A549 (cell line): ENCODE measurements at regions not wholly inside any gene's neighbourhood (a gene's known extent, or its start where the extent isn't known, plus 50 kb on each side); places are given as distances from the start of the nearest gene placed in this dataset.
A peak's percentile ranks its signal among the peaks of the same experiment; 100 is the strongest.

Source experiments
- ATAC-seq, 2 experiments: fragments of 200-7000 bp in 1 of 2; fragments of >200 bp in 1 of 2; cut with Nextera tagmentation in 1 of 2; cut with Tn5 transposase in 1 of 2; 3 replicates each; pipeline versions ENCODE4 v1.8.0 to v1.9.1; 2018 to 2020; ENCODE audit warnings: mild to moderate bottlenecking in 1 of 2, moderate library complexity in 1 of 2
- CTCF ChIA-PET: fragments of 300-600 bp; sonication (Branson Sonifier 250); formaldehyde crosslinking; extraction: SDS; loops from one replicate; lab custom pipeline; 2021; ENCODE audit warnings: antibody characterized with exemption, inconsistent platforms; lab: Yijun Ruan, JAX
- POLR2A ChIA-PET: fragments of 350-600 bp; formaldehyde crosslinking; extraction: SDS; loops from one replicate; lab custom pipeline; 2021; ENCODE audit warnings: antibody characterized with exemption, inconsistent platforms; lab: Yijun Ruan, JAX
- DNase-seq, 2 experiments: peaks; one replicate each; pipeline versions ENCODE4 v3.0.0 to v3.0.0-alpha.2; 2011 to 2016; ENCODE audit warnings: low read depth in 1 of 2, low spot score in 1 of 2
- FAIRE-seq: peaks from 2 replicates; lab custom pipeline; 2011; peaks lifted over from hg19 to GRCh38; lab: Jason Lieb, UNC
- H3K27ac ChIP-seq, 2 experiments: fragments of >200 bp; sonication (Bioruptor Twin); formaldehyde crosslinking; 3 replicates each; pipeline ENCODE4 v1.5.1; 2016 to 2017
- H3K4me1 ChIP-seq: fragments of >200 bp; sonication (Bioruptor Twin); formaldehyde crosslinking; 3 replicates; pipeline ENCODE4 v1.6.1; 2016
- H3K4me2 ChIP-seq: fragments of >200 bp; sonication (Bioruptor Twin); formaldehyde crosslinking; 3 replicates; pipeline ENCODE4 v1.6.1; 2016
- H3K4me3 ChIP-seq: fragments of >200 bp; sonication (Bioruptor Twin); formaldehyde crosslinking; 3 replicates; pipeline ENCODE4 v1.5.1; 2016
- H3K9me3 ChIP-seq: fragments of >200 bp; sonication (Bioruptor Twin); formaldehyde crosslinking; 3 replicates; pipeline ENCODE4 v1.6.1; 2016
- CBX8 ChIP-seq: fragments of 200-600 bp; sonication (generic); IDR thresholded peaks from 2 replicates; pipeline ENCODE4 v1.6.1; 2016
- CEBPB ChIP-seq, 2 experiments: fragments of >200 bp in 1 of 2; sonication (Bioruptor Twin) in 1 of 2; formaldehyde crosslinking in 1 of 2; IDR thresholded peaks; 2 replicates each; pipeline ENCODE4 v1.6.1; 2012 to 2016
- CHD4 ChIP-seq: fragments of 200-600 bp; sonication (generic); IDR thresholded peaks from 2 replicates; pipeline ENCODE4 v1.6.1; 2016; ENCODE audit warnings: antibody characterized with exemption, mild to moderate bottlenecking, borderline replicate concordance
- EHF ChIP-seq: fragments of 250-450 bp; sonication (Bioruptor Pico); IDR thresholded peaks from 2 replicates; pipeline ENCODE4 v1.5.0; 2020; ENCODE audit warnings: mild to moderate bottlenecking
- ESRRA ChIP-seq: fragments of 150-350 bp; IDR thresholded peaks from 2 replicates; pipeline ENCODE4 v1.6.1; 2014; ENCODE audit warnings: mild to moderate bottlenecking, low read length, borderline replicate concordance
- FOSB ChIP-seq: fragments of 250-450 bp; sonication (Bioruptor Pico); IDR thresholded peaks from 2 replicates; pipeline ENCODE4 v1.5.0; 2020; ENCODE audit warnings: mild to moderate bottlenecking, moderate library complexity
- FOSL2 ChIP-seq, 2 experiments: fragments of 450-650 bp in 1 of 2; fragments of >200 bp in 1 of 2; sonication (Bioruptor Twin) in 1 of 2; formaldehyde crosslinking; IDR thresholded peaks; 2 replicates each; pipeline versions ENCODE4 v1.5.0 to v1.6.1; 2016 to 2020; ENCODE audit warnings: mild to moderate bottlenecking in 1 of 2, moderate library complexity in 1 of 2
- GATA3 ChIP-seq: IDR thresholded peaks from 2 replicates; pipeline ENCODE4 v1.6.1; 2012; ENCODE audit warnings: borderline replicate concordance
- HDAC2 ChIP-seq: fragments of 200-600 bp; sonication (generic); IDR thresholded peaks from 2 replicates; pipeline ENCODE4 v1.6.1; 2016
- JUNB ChIP-seq: fragments of >200 bp; sonication (Bioruptor Twin); formaldehyde crosslinking; IDR thresholded peaks from 2 replicates; pipeline ENCODE4 v1.6.1; 2016
- KDM1A ChIP-seq: fragments of 200-600 bp; sonication (generic); IDR thresholded peaks from 2 replicates; pipeline ENCODE4 v1.6.1; 2016; ENCODE audit warnings: low read depth, mild to moderate bottlenecking
- MAFK ChIP-seq: fragments of 450-650 bp; IDR thresholded peaks from 2 replicates; pipeline ENCODE4 v1.6.1; 2014; ENCODE audit not compliant: partially characterized antibody
- MYC ChIP-seq: IDR thresholded peaks from 2 replicates; pipeline ENCODE4 v1.6.1; 2012; ENCODE audit warnings: mild to moderate bottlenecking, inconsistent platforms, low read length, improper control_type of control experiment, borderline replicate concordance
- RARB ChIP-seq: fragments of 250-450 bp; sonication (Bioruptor Pico); IDR thresholded peaks from 2 replicates; pipeline ENCODE4 v1.8.0; 2021; ENCODE audit warnings: mild to moderate bottlenecking, moderate library complexity
- RNF2 ChIP-seq: fragments of 200-600 bp; sonication (generic); IDR thresholded peaks from 2 replicates; pipeline ENCODE4 v1.6.1; 2016; ENCODE audit warnings: low read depth, mild to moderate bottlenecking, antibody characterized with exemption, moderate library complexity, borderline replicate concordance
- SMC3 ChIP-seq: fragments of >200 bp; sonication (Bioruptor Twin); formaldehyde crosslinking; IDR thresholded peaks from 3 replicates; pipeline ENCODE4 v1.6.1; 2018; ENCODE audit warnings: inconsistent platforms
- ZC3H11A ChIP-seq: fragments of 450-650 bp; IDR thresholded peaks from 2 replicates; pipeline ENCODE4 v1.6.1; 2014; ENCODE audit warnings: antibody characterized with exemption, mild to moderate bottlenecking
- ZSCAN20 ChIP-seq: fragments of 250-450 bp; sonication (Bioruptor Pico); IDR thresholded peaks from 2 replicates; pipeline ENCODE4 v1.8.0; 2022; ENCODE audit warnings: mild to moderate bottlenecking, moderate library complexity
- WGBS: methylation state at CpG from one replicate; pipeline ENCODE4 v1.1.6; 2017; ENCODE audit errors: missing lambda C conversion rate; 5-methylcytosine and 5-hydroxymethylcytosine counted together
- TF ChIP-seq, protein P1 (sequence below): IDR thresholded peaks from 2 replicates; pipeline ENCODE4 v1.6.1; 2012
- TF ChIP-seq, protein P2 (sequence below): fragments of 200-600 bp; sonication (generic); IDR thresholded peaks from 2 replicates; pipeline ENCODE4 v1.6.1; 2016; ENCODE audit warnings: antibody characterized with exemption, mild to moderate bottlenecking, moderate library complexity

DNA sequence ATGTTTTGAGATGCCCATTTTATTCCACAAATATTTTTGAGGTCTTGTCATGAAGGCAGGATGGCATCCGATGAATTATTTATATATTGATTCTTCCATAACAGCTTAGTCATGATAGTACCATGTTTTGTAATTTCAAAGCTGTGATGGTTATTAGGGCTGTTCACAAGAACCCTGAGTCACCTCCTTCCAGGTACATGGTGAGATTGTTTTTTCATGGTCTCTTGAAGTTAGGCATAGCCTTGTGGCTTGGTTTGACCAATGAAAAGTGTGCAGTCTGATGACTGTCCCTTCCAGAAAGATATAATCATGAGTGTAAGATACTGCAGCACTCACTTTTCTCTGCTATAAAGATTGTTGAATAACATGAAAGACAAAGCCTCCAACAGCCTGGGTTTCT is 274.8 kb downstream of the FGFR2 start:
- Histone ChIP-seq H3K4me2 (no peak overlapping the region), H3K4me1 (peaks cover 18% of the 10 kb centered on the region), H3K27ac (no peak overlapping the region), H3K4me3 (no peak overlapping the region), H3K9me3 (no peaks in the 10 kb centered on the region; the same call in 2 of the 3 replicates)
- POLR2A ChIA-PET: no interaction called here
- 53% methylated on average over 1 of the region's 1 CpG for WGBS
- TF ChIP-seq SMC3 (no peak), RNF2 (no peak), FOSL2 (IDR thresholded peaks at IDR 0.05) (no peak), FOSL2 (CRISPR knock-in tag; IDR thresholded peaks at IDR 0.05) (no peak), EHF (no peak), CHD4 (no peak), KDM1A (no peak), HDAC2 (no peak), ZC3H11A (no peak), GATA3 (no peak), RARB (CRISPR knock-in tag) (no peak), ZSCAN20 (CRISPR knock-in tag) (no peak), FOSB (no peak), ESRRA (no peak), MAFK (no peak)
- TF ChIP-seq, protein P1, sequence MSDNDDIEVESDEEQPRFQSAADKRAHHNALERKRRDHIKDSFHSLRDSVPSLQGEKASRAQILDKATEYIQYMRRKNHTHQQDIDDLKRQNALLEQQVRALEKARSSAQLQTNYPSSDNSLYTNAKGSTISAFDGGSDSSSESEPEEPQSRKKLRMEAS: no peak
- TF ChIP-seq, protein P2, sequence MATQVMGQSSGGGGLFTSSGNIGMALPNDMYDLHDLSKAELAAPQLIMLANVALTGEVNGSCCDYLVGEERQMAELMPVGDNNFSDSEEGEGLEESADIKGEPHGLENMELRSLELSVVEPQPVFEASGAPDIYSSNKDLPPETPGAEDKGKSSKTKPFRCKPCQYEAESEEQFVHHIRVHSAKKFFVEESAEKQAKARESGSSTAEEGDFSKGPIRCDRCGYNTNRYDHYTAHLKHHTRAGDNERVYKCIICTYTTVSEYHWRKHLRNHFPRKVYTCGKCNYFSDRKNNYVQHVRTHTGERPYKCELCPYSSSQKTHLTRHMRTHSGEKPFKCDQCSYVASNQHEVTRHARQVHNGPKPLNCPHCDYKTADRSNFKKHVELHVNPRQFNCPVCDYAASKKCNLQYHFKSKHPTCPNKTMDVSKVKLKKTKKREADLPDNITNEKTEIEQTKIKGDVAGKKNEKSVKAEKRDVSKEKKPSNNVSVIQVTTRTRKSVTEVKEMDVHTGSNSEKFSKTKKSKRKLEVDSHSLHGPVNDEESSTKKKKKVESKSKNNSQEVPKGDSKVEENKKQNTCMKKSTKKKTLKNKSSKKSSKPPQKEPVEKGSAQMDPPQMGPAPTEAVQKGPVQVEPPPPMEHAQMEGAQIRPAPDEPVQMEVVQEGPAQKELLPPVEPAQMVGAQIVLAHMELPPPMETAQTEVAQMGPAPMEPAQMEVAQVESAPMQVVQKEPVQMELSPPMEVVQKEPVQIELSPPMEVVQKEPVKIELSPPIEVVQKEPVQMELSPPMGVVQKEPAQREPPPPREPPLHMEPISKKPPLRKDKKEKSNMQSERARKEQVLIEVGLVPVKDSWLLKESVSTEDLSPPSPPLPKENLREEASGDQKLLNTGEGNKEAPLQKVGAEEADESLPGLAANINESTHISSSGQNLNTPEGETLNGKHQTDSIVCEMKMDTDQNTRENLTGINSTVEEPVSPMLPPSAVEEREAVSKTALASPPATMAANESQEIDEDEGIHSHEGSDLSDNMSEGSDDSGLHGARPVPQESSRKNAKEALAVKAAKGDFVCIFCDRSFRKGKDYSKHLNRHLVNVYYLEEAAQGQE: no peak
- ATAC-seq: no peak
- no peak for FAIRE-seq
- DNase-seq: no peak
- CTCF ChIA-PET: no interaction called here

DNA sequence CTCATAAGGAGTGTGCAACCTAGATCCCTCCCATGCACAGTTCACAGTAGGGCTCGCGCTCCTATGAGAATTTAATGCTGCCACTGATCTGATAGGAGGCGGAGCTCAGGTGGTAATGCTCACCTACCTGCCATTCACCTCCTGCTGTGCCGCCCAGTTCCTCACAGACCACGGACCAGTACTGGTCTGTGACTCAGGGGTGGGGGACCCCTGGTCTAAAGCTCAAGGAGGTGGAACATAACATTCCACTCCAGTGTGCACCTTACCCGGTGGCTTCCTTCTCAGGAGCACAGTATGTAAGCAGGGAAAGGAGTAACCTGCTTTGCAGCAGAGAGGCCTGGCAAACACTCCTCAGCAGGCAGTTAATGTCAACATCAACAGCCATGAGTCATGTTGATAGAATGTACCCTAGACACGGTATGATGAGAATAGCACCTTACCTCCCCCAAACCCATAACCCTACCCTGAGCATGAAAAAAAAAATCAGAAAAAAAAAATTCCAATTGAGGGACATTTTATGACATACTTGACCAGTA is 273.5 kb downstream of the FGFR2 start:
- FAIRE-seq: no peak
- CTCF ChIA-PET: interaction anchor here (0.7 kb wide), 2 partner anchors 28 to 61 kb away, joined by 3 read pairs; no protein-coding TSS in a partner anchor

DNA sequence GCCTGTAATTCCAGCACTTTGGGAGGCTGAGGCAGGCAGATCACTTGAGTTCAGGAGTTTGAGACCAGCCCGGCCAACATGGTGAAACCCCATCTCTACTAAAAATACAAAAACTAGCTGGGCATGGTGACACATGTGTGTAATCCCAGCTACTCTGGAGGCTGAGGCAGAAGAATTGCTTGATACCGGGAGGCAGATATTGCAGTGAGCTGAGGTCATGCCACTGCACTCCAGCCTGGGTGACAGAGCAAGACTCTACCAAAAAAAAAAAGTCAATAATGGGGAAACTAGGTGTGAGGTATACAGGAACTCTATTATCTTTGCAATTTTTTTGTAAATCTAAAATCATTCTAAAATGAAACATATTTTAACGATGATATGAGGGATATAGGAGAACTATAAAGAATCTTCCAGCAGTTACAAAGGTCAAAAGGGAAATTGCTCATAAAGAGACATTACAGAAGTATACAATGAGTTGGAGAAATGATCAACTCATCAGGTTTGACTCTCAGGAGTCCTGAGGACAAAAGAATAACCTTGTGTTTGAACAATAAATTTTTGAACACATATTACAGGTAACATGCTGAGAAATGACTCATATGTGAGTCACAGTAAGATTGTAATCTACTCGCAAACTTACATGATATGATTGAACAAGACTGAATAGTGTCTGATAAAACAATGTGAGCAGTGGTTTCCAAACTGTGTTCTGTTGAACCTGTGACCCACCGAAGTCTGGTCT is 272.6 kb downstream of the FGFR2 start:
- Histone ChIP-seq H3K4me1 (peaks cover 18% of the 10 kb centered on the region), H3K27ac (peak overlapping the region in 1 of 2 experiments; percentile 42; a peak in 2 of 6 replicates), H3K4me3 (no peak overlapping the region), H3K4me2 (peak overlapping the region; percentile 49), H3K9me3 (no peaks in the 10 kb centered on the region)
- peak; percentile 26 to 27 for DNase-seq
- peak; percentile 43 for FAIRE-seq
- ATAC-seq: peak in 1 of 2 experiments; percentile 34; a peak in 1 of 6 replicates
- TF ChIP-seq GATA3 (peak; percentile 73; the same call in 1 of the 2 replicates), FOSL2 (IDR thresholded peaks at IDR 0.05) (peak; percentile 65; the same call in 1 of the 2 replicates), FOSL2 (CRISPR knock-in tag; IDR thresholded peaks at IDR 0.05) (peak; percentile 76), JUNB (0 out of 2 replicates have a peak, but pooled peaks have one; percentile 50), CEBPB (IDR thresholded peaks at IDR 0.05) (no peak)
- CTCF ChIA-PET: interaction anchor here (0.6 to 0.7 kb wide), 3 partner anchors 28 to 60 kb away, joined by 3 read pairs; no protein-coding TSS in a partner anchor
- 18% methylated on average over 5 of the region's 5 CpGs for WGBS
- POLR2A ChIA-PET: no interaction called here

More for the DNA sequence above, 273.5 kb downstream of the FGFR2 start:
- 34% methylated on average over 7 of the region's 7 CpGs for WGBS
- Histone ChIP-seq H3K4me1 (peaks cover 18% of the 10 kb centered on the region), H3K4me3 (no peak overlapping the region), H3K27ac (peak overlapping the region in 1 of 2 experiments; percentile 42; a peak in 1 of 6 replicates), H3K9me3 (no peaks in the 10 kb centered on the region), H3K4me2 (peak overlapping the region; percentile 49)
- peak; percentile 23 to 36 for DNase-seq
- ATAC-seq: peak; percentile 58 to 77; a peak in 4 of 6 replicates
- POLR2A ChIA-PET: no interaction called here
- TF ChIP-seq FOSL2 (IDR thresholded peaks at IDR 0.05): no peak
- peak; percentile 16; the same call in 1 of the 2 replicates for TF ChIP-seq FOSL2 (CRISPR knock-in tag; IDR thresholded peaks at IDR 0.05)
- TF ChIP-seq MYC: no peak
- no peak for TF ChIP-seq CBX8
